CD4-positive, alpha-beta T cell treated with Interleukin-21 for 1 hour (primary cell): ENCODE measurements at regions not wholly inside any gene's neighbourhood (a gene's known extent, or its start where the extent isn't known, plus 50 kb on each side); places are given as distances from the start of the nearest gene placed in this dataset.
"Not testable (repeated sequence)": the region's sequence is repeated elsewhere in the genome, so short reads cannot be mapped to it uniquely, and the experiment has no call there.

ENCODE experiments used
- DNase-seq: peaks from one replicate; pipeline ENCODE4 v3.0.0-alpha.2; 2020

DNA sequence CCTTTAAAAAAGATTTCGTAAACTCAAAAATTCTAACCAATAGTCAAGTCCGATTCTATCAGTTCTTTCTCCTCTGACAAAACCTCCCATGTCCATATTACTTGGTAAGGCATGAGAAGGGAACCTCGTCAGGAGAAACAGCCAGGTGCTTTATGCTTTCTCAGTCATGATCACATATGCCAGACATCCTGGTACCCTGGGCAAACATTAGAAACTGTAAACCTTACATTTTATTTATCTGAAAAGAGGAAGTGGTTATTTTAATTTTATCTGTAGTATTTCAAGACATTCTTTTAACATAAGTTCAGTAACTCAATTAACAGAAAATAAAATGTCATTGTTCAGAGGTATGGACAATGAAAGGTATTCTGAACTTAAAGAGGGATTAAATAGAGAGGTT, 474.8 kb upstream of the GBE1 start:
- no peak for DNase-seq

DNA sequence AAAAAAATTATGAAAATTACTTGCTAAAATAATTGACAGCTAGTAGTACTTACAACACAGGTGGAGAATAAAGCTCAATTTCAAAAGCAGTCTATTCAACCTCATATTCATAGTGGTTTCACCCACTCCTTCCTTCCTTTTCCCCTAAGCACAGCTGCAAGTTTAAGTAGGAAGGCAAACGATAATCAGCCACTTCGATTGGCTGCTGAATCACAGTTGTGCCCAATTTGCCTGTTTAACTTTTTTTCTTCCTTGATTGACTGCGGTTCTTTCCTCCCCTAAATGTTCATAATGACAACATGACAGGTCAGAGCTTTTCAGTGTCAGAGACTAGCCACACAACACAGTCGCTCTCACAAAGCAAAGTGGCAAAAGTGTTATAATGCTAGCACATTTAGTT, 468.0 kb upstream of the GBE1 start:
- no peak for DNase-seq

DNA sequence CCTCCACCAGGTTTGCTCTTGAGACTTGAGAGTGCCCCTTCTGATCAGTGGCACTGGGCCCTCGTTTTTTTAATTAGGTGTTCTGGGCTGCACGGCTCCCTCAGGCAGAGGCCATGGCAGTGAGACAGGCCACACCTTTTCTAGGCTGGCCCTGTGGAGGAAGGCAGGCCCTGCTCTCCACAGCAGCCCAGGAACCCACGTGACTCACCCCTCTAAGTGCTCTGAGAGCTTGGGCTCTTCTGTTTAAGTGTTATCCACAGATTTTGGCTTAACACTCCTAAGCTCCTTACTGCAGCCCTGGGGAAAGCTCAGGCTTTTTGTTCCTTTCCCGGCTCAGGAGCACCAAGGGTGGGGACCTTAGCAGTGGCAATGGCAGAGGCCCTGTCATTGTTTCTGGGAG, 463.2 kb upstream of the GBE1 start:
- no peak for DNase-seq

DNA sequence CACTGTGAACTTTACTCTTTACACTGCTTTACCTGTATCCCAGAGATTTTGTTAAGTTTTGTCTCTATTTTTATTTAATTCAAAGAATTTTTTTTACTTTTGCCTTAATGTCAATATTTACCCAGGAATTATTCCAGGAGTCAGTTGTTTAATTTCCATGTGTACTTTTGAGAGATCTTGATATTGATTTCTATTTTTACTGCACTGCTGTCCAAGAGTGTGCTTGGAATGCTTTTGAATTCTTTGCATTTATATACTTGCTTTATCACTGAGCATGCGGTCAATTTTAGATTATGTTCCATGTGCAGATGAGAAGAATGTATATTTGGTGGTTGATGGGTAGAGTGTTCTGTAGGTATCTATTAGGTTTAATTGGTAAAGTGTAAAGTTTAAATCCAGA, 461.0 kb upstream of the GBE1 start:
- no peak for DNase-seq

DNA sequence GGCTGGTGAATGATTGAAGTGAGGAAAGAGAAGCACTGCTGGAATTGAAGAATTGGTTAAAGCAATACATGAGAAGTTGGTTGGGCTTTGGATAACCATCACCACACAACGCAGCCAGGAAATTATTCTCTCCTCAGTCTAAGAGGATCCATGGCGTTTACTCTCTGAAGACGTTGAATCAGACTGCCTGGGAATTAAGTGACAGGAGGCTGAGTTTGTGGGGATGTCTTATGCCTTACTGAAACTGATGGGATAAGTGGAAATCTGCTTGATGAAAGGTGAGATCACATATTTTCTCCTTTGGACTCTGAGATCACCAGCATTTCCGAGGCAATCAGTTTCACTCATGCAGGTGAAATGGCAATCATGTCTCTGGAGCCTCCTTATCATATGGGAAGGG, 456.1 kb upstream of the GBE1 start:
- DNase-seq: no peak

DNA sequence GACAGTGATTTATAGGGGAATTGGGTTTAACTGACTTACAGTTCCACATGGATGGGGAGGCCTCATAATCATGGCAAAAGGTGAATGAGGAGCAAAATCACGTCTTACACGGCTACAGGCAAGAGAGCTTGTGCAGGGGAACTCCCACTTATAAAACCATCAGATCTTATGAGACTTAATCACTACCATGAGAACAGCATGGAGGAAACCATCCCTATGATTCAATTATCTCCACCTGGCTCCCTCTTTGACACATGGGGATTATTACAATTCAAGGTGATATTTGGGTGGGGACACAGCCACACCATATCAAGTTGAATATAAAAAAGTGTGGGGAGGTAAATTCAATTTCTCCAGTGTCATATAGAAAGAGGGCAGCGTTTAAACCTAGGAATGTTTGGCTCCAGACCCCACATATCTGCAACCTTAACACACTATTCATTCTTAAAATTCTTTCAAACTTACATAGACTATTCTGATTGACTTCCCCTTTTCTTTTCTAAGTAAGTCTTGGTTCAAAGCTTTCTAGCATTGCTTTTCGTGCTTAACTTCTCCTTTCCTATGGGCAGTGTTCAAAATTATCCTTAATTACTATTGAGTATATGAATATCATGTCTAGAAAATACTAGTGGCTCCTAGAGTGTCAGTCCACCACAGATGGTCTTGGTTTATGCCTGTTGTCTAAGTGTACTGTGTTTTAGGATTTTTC, 446.7 kb upstream of the GBE1 start:
- DNase-seq: no peak

DNA sequence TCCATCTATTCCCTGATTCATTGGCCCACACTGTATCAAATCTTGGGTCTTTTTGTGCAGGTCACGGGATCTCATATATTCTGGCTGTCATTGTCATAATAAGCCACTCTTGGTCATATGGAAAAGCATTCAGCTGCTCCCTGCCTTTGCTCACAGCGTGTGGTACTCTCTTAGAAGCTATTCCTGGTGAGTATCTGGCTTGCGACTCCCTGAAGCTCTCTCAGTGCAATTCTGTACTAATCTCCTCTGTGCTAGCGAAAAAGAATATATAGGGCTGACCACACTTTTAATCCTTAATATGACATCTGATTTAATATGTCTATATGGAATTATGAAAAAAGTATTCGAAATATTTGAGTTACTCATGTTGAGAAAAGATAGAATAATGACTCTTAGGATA, 440.8 kb upstream of the GBE1 start:
- DNase-seq: no peak

DNA sequence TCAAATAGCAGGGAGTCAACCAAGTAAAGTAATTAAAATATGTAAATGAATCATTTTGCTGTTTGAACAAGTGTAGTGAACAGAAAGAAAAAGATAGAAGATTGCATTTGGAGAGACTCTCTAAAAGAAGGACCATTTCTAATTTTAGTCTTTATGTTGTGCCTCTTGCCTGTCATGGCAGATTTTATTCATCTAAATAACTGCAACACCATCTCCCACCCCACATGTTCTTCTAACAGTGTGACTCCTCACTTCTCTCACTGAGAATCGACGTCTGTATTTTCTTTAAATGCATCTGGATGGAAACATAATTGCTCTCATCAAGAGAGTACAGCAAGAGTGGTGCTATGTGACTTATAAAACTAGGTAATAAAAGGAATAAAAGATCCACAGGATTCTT, 439.9 kb upstream of the GBE1 start:
- DNase-seq: no peak

DNA sequence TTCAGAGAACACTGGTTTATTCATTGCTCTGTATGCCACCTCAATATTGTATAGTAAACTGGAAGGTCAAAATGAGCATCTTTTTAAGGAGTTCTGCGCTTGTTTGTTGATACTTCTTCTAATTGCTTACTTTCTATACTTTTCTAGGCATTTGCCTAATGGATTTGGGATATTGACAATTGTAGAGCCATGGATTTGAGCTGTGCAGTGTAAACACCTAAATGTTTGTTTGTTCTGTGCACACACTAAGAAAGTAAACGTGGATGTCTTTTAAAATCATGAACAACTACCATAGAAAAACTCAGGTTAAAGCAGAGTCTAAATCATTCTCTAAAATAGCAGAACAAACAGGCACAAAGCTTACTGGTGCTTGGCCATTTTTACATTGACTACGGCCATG, 436.6 kb upstream of the GBE1 start:
- DNase-seq: no peak

DNA sequence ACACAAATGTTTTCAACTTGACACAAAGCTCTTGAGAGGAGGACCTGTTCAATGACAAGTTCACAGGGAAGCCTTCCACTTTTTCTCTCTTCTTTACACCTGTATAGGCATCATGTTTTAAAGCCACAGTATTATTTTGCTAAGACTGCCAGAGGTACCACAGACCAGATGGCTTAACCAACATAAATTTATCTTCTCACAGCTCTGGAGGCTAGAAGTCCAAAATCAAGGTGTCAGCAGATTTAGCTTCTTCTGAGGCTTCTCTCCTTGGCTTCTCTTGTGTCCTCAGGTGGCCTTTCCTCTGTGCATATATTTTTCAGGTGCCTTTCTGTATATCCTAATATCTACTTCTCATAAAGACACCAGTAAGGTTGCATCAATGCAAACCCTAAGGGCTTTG, 435.2 kb upstream of the GBE1 start:
- DNase-seq: no peak

DNA sequence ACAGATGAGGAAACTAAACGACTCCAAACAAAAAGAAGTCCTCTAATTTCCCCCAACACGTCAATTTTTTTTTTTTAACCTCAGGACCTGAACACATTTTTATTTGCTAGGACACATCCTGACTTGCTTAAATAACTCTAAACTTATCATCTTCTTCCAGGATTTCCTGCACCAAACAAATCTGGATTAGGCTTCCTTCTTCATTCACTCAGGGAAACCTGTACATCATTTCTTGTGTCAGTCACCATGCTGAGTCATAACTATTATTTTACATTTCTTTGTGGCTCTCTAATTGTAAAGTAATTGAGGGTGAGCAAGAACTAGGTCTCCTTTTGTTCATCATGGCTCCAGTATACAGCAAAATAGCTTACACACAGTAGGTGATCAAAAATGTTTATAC, 433.4 kb upstream of the GBE1 start:
- no peak for DNase-seq

DNA sequence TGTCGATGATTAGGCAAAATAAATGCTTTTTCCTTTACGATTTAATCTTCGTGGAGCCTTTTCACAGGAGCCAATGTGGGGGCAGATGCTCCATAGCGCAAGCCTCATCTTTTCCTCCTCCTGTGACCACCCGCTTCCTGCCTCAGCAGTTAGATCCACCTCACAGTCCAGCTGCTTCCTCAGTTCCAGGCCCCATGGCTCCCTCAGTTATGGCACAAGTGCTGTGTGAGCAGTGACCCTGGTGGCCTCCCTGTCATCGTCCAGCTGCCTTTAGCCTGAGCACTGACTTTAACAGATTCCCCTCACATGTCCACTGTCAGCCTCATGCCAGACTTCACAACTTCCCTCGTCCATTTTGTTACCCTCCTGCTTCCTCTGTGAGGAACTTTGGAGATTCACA, 424.6 kb upstream of the GBE1 start:
- no peak for DNase-seq

DNA sequence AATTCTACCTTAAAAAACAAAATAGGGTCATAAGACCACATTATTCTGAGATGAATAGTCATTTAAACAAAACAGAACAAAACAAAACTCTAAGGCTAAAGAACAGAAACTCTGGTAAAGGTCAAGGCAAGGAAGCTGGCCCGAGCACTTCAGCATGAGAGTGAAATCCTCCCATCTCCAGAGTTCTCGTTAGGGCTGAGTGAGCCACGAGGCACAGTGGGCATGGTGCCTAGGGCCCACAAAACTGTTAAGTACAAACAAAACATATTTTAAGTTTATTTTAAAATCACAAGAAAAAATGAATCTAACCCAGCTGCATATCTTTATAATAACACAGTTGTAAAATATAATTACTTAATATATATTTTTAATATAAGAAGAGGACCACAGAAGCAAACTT, 417.8 kb upstream of the GBE1 start:
- DNase-seq: no peak

DNA sequence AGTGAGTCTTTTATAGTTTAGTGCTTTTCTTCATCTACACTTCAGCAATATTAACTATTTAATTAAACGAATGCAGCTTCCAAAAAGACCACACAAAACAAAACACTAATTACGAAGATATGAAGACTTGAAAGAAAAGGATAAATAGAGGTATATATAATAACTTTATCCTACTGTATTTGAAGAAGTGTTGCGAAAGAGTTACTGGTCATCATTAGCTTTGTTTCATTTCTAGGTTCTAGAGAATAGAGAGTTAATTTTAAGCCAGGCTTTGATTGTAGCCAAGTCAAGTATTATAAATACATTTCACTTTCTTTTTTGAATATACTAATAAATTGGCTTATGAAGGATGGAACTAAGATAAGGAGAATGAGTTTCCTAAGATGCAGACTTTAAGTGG, 416.8 kb upstream of the GBE1 start:
- DNase-seq: no peak

DNA sequence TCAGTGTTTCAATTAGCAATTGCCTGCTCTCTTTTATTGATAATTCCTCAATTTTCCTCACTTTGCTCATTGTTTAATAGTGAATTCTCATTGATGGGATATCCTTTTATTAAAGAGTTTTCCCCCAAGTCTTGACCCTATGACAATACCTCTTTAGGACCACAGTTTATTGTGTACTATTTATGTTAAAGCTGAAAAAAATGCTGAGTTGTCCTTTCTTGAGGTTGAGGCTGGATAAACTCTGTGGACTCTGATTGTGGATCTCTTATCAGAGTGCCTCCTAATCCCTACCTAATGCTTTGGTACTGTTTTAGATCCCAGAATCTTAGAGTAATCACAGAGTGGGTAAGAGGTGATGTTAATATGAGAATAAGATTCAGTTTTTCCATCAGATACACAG, 416.3 kb upstream of the GBE1 start:
- DNase-seq: no peak

DNA sequence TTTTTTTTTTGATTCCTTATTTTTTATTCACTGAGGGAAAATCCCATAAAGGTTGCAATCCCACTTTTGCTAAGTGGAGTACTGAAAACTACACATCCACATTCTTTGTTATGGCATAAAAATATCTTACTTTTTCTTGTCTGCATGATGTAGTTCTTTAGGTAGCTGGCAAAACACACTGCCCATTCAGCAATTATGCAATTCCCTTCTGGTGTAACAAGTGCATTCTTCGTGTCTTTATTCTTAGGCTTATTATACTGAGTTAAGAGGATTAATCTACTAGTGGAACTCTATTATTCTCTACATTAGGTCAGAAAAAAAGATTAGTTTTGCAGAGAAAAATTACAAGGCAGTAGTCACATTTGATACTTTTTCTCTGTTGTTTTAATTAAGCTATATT, 403.8 kb upstream of the GBE1 start:
- no peak for DNase-seq

DNA sequence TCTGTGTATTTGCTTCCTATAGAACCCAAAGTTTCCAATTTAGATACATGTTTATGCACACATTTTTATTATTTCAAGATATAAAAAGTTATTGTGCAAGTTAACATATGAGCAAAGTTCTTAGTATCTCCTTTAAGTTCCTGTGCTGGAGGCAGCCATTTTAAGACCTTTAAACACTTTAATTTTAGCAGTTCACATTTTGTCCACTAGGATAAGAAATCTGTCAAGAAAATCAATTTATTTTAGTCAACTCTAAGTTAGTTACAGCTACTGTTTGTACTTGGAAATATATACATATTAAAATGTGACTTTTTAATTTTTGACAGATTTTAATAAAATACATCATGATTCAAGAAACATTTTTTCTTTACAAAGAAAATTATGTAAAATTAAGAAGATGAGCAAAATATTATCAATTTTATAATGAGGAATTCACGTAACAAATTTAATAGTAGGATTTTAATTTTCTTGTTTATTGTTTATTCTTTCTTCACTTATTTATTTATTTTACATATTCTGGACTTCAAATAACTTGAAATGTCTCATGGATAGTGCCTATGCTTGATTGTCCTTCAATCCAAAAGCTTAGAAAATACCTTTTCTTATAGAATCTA, 402.6 kb upstream of the GBE1 start:
- no peak for DNase-seq

DNA sequence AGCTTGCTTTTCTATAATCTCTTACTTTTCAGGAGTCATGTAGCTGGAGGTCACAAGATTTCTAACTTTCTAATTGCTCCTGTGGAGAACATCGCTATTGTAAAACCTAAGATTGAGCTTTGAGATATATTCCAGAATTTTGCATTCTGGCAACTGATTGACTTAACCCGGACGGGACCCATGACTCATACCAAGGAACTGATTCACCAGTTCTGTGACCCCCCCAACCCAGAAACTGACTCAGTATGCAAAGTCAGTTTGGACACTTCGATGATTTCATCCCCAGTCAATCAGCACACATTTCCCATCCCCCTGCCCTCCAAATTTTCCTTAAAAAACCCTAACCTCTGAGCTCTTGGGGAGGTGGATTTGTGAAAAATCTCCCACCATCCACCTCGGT, 396.5 kb upstream of the GBE1 start:
- DNase-seq: no peak

DNA sequence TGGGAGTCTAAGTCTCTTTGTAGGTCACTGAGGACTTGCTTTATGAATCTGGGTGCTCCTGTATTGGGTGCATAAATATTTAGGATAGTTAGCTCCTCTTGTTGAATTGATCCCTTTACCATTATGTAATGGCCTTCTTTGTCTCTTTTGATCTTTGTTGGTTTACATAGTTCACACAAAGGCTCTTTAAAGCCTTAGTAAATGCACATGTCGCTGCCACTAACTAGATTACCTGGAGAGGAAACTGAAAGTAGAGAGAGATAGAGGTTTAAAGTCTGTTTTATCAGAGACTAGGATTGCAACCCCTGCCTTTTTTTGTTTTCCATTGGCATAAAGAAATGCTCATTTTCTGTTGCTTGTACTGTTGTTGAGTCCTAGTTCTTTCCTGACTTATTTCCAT, 392.4 kb upstream of the GBE1 start:
- not testable (repeated sequence) for DNase-seq

DNA sequence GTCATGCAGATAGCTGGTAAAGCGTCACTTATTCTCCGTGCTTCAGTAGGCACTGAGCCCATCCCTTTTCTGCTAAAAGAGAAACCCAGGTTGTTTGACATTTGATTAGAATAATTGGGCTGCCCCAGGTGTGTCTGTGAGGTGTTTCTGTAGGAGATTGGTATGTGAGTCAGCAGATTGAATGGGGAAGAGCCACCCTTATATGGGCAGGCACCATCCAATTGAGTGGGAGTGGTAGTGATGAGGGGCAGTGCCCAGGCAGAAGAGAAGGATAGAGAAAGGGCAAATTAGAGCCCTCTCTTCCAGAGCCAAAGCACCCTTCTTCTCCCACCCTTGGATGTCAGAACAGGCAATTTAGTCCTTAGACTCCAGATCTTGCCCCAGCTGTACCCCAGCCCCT, 384.3 kb upstream of the GBE1 start:
- DNase-seq: no peak

DNA sequence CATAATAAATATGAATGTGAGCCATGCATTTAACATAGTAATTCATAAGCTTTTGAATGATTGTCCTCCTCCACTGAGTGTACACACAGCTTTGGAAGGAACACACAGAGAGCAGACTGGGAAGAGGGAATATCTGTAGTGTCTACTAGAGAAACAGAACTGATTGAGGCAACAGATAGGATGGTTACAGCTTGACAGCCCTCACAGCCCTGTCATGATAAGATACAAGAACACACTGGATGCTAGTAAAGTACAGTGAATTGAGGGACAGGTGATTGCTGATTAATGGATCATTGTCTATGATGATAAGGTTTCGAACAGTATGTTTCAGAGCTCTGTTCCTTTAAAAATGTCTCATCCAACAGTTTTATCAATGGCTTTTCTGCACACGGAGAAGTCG, 383.4 kb upstream of the GBE1 start:
- DNase-seq: no peak

DNA sequence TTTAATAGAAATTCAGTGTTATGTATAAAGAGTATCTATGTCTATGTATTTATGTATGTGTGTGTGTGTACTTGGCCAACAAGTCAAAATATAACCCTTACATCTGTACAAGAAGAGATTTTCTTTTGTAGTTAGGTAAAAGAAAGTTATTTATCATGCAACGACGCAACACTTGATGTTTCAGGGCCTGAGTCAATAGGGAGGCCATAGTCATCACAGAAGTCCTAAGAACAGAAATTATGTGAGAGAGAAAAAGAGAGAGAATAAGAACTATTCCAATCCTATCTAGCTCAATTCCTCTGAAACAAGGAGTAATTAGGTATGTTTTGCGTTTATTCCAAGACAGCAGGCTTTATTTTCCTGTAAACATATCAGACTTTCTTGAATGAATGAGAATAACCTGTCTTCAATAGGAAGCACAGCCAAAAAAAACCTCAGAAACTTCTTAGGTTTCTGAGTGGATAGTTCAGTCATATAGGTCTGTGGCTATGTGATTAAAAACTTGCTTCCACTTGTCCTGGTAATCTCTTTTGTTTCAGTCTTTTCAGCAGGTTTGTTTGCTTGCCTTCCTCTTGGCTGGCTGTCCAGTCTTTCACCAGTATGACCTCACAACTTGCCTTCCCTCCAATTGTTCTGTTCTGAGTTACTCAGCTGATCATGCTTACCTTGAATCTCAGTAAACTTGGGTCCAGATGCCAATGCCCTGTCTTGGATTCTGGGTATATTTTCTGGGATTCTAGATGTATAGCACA, 382.4 kb upstream of the GBE1 start:
- no peak for DNase-seq

DNA sequence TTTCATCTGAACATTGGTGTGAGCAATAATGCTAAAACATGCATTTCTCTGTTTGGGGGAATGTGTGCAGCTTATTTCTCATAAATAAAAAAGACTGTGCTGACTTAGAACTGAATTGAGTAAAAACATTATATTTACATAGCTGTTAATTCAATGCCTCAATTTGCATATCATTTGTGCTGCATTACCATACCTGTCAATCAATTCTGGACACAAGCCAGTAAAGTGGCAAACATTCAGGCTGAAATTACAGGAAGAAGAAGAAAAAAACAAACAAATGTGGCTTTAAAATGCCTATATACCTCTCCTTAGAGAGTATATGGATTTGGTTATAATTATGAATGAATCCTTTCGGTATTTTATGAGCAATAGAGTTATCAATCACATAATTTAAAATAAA, 380.1 kb upstream of the GBE1 start:
- DNase-seq: no peak

DNA sequence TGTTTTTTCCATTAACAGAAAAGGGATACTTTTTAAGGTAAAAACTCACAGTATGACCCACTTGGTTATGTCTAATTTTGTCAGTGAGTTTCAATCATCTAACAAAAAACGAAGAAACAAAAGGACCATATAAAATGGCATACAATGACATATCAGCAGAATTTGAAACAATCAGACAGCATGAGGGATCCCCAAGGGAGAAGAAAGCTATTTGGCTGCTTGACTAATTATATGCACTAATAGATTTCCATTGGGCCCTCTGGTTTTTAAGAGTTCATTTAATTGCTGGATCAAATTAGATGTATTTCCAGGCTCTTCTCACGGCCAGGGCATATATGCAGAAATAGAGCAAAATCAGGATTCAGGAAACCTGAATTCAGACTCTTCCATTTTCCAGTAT, 376.4 kb upstream of the GBE1 start:
- DNase-seq: no peak

DNA sequence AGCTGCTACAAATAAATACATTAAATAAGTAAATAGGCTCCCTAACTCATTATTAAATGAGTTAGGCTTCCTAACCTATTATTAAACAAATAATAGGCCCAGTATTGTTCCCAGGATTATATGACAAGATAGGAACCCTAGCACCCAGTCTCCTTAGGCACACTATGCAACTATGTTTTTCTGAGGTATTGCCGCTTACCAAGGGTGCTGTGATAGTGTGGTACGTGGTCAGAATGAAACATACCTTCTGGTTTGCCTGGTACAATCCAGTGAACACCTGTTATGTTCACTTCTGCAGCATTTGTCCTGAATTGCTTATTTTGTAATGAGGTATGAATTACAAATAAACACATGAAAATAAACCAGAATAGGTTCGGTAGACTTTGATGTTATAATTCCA, 375.6 kb upstream of the GBE1 start:
- no peak for DNase-seq
